ENCODE measurements at regions not wholly inside any gene's neighbourhood (a gene's known extent, or its start where the extent isn't known, plus 50 kb on each side); places are given as distances from the start of the nearest gene placed in this dataset.

- intact Hi-C loops (cut with micrococcal nuclease), result no loop called here
Measured at GRCh38 chr13:38159710-38160109, 189.9 kb upstream of the UFM1 start.

More at GRCh38 chr13:38159710-38160109, 189.9 kb upstream of the UFM1 start:
- no peak overlapping the region for H3K4me2 ChIP-seq (ENCODE audit: low read depth, low read length)
- no peaks in the 10 kb centered on the region for H3K9me3 ChIP-seq (ENCODE audit: control insufficient read depth, insufficient read depth, low read length)
- TF ChIP-seq NFE2L2 (IDR thresholded peaks at IDR 0.05; ENCODE audit: low read depth, low read length) (no peak), BHLHE40 (IDR thresholded peaks at IDR 0.05; ENCODE audit: low read depth, low read length) (no peak)
- TF ChIP-seq, protein P1, sequence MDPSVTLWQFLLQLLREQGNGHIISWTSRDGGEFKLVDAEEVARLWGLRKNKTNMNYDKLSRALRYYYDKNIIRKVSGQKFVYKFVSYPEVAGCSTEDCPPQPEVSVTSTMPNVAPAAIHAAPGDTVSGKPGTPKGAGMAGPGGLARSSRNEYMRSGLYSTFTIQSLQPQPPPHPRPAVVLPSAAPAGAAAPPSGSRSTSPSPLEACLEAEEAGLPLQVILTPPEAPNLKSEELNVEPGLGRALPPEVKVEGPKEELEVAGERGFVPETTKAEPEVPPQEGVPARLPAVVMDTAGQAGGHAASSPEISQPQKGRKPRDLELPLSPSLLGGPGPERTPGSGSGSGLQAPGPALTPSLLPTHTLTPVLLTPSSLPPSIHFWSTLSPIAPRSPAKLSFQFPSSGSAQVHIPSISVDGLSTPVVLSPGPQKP (IDR thresholded peaks at IDR 0.05; ENCODE audit: borderline replicate concordance, low read depth, low read length), result no peak
- TF ChIP-seq, protein P2, sequence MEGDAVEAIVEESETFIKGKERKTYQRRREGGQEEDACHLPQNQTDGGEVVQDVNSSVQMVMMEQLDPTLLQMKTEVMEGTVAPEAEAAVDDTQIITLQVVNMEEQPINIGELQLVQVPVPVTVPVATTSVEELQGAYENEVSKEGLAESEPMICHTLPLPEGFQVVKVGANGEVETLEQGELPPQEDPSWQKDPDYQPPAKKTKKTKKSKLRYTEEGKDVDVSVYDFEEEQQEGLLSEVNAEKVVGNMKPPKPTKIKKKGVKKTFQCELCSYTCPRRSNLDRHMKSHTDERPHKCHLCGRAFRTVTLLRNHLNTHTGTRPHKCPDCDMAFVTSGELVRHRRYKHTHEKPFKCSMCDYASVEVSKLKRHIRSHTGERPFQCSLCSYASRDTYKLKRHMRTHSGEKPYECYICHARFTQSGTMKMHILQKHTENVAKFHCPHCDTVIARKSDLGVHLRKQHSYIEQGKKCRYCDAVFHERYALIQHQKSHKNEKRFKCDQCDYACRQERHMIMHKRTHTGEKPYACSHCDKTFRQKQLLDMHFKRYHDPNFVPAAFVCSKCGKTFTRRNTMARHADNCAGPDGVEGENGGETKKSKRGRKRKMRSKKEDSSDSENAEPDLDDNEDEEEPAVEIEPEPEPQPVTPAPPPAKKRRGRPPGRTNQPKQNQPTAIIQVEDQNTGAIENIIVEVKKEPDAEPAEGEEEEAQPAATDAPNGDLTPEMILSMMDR (conservative IDR thresholded peaks at IDR 0.05; ENCODE audit: low read depth, low read length), result no peak
- H3K23ac ChIP-seq (ENCODE audit: low read depth, low read length), result no peak overlapping the region
- no peak overlapping the region for H3K4ac ChIP-seq (ENCODE audit: low read depth, low read length)
- H4K91ac ChIP-seq (ENCODE audit: insufficient read depth, low read depth, low read length), result no peak overlapping the region
- no peaks in the 10 kb centered on the region for H3K27me3 ChIP-seq (ENCODE audit: control insufficient read depth, insufficient read depth, low read length)
- no peak overlapping the region for H2AK5ac ChIP-seq (ENCODE audit: low read depth, low read length)
- no peak overlapping the region for H3K4me3 ChIP-seq (ENCODE audit: insufficient read depth, low read depth, low read length)
- H3K56ac ChIP-seq (ENCODE audit: extremely low read depth, insufficient read depth, low read length), result no peak overlapping the region
- no TSS peak for BruUV-seq (replicated peaks)
- POLR2A ChIA-PET (ENCODE audit: unreplicated experiment), result no interaction called here
- H3K27ac ChIP-seq (ENCODE audit: insufficient read depth, low read length), result no peak overlapping the region
- no peak overlapping the region for H3K9ac ChIP-seq (ENCODE audit: low read depth, low read length)
- H4K8ac ChIP-seq (ENCODE audit: low read depth in 2 of 2, low read length in 2 of 2), result no peak overlapping the region
- no peak overlapping the region for H3K18ac ChIP-seq (ENCODE audit: low read depth, low read length)
- no peak overlapping the region for H4K5ac ChIP-seq (ENCODE audit: low read depth, low read length)
- H4K20me1 ChIP-seq (ENCODE audit: insufficient read depth, low read length), result no peaks in the 10 kb centered on the region
- H3K79me1 ChIP-seq (ENCODE audit: low read depth in 1 of 2, low read length in 2 of 2), result no peaks in the 10 kb centered on the region
- no peak overlapping the region for H2AK9ac ChIP-seq (replicated peaks; ENCODE audit: low read depth, low read length, poor library complexity)
- no peak overlapping the region for H2AFZ ChIP-seq (replicated peaks; ENCODE audit: low read length, poor library complexity)
- no peak overlapping the region for H2BK120ac ChIP-seq (ENCODE audit: low read depth, low read length)
- no peak overlapping the region for H3K14ac ChIP-seq (replicated peaks; ENCODE audit: low read depth, low read length)
- no peaks in the 10 kb centered on the region for H3K9me1 ChIP-seq (ENCODE audit: insufficient read depth, low read length)
- dilution Hi-C loops (cut with HindIII; ENCODE audit: low sequenced_read_pairs, unreplicated experiment), result no loop called here
- no peak for DNase-seq
- H2BK5ac ChIP-seq (ENCODE audit: low read depth, low read length, poor library complexity, severe bottlenecking), result no peak overlapping the region
- H3K4me1 ChIP-seq (ENCODE audit: control insufficient read depth, insufficient read depth, low read length), result no peaks in the 10 kb centered on the region
- CTCF ChIA-PET, result interaction anchor here (0.5 kb wide), 1 partner anchor 446 kb away, joined by 3 read pairs; no protein-coding TSS in a partner anchor
- H2BK20ac ChIP-seq (ENCODE audit: low read depth, low read length), result no peak overlapping the region
- H2BK15ac ChIP-seq (ENCODE audit: low read depth, low read length), result no peak overlapping the region
- H3K36me3 ChIP-seq (ENCODE audit: control insufficient read depth, insufficient read depth, low read length), result no peaks in the 10 kb centered on the region
- no peak for ATAC-seq (ENCODE audit: low read depth)
- in situ Hi-C loops (cut with MboI; ENCODE audit: low sequenced_read_pairs), result no loop called here
- 71% methylated on average over 1 of the region's 1 CpG; no CpG with 5 or more reads in 1 of the 2 experiments for WGBS, 2 experiments (ENCODE audit: extremely low coverage in 2 of 2, insufficient read length in 1 of 2)
